Peyer's patch (tissue), 4 donors: ENCODE measurements at regions not wholly inside any gene's neighbourhood (a gene's known extent, or its start where the extent isn't known, plus 50 kb on each side); places are given as distances from the start of the nearest gene placed in this dataset.
A peak's percentile ranks its signal among the peaks of the same experiment; 100 is the strongest.

ENCODE experiments used
- DNase-seq, 3 donors: peaks; one replicate each; pipeline ENCODE4 v3.0.0-alpha.2; 2017 to 2019
- H3K27ac ChIP-seq, 4 donors: fragments of 200-600 bp; sonication (generic); one replicate each; pipeline ENCODE4 v1.5.1; 2016 to 2019
- H3K27me3 ChIP-seq, 2 donors: fragments of 200-600 bp; sonication (generic); one replicate each; pipeline ENCODE4 v1.5.1; 2019
- H3K36me3 ChIP-seq, 3 donors: fragments of 200-600 bp; sonication (generic); one replicate each; pipeline ENCODE4 v1.5.1; 2016 to 2019
- H3K4me1 ChIP-seq, 4 donors: fragments of 200-600 bp; sonication (generic); one replicate each; pipeline ENCODE4 v1.5.1; 2016 to 2019
- H3K4me3 ChIP-seq, 4 donors: fragments of 200-600 bp; sonication (generic); 1 replicate in 3 of 4; 2 replicates in 1 of 4; pipeline ENCODE4 v1.5.1; 2016 to 2019; ENCODE audit warnings: mild to moderate bottlenecking in 1 of 4
- H3K9me3 ChIP-seq, 4 donors: fragments of 200-600 bp; sonication (generic); one replicate each; pipeline ENCODE4 v1.5.1; 2016 to 2019; ENCODE audit warnings: mild to moderate bottlenecking in 1 of 4
- CTCF ChIP-seq, 6 experiments: fragments of 450-650 bp in 4 of 6; fragments of 200-600 bp in 2 of 6; sonication (generic) in 1 of 6; IDR thresholded peaks; one replicate each; pipeline ENCODE4 v1.5.1; 2017 to 2019; ENCODE audit warnings: antibody characterized with exemption in 6 of 6, mild to moderate bottlenecking in 3 of 6, moderate library complexity in 1 of 6
- POLR2A ChIP-seq, 2 donors: fragments of 450-650 bp; IDR thresholded peaks; one replicate each; pipeline ENCODE4 v1.5.1; 2017; ENCODE audit warnings: antibody characterized with exemption in 2 of 2, mild to moderate bottlenecking in 2 of 2, moderate library complexity in 2 of 2

- H3K4me1 ChIP-seq, result no peaks in the 10 kb centered on the region
- H3K4me3 ChIP-seq, result no peak overlapping the region
- peak in 1 of 3 donors; percentile 10 for DNase-seq
- no peak overlapping the region for H3K27ac ChIP-seq
- no peak for TF ChIP-seq POLR2A (IDR thresholded peaks at IDR 0.05)
- no peak for TF ChIP-seq CTCF (IDR thresholded peaks at IDR 0.05)
- H3K27me3 ChIP-seq, result no peaks in the 10 kb centered on the region
- no peaks in the 10 kb centered on the region for H3K9me3 ChIP-seq
- no peaks in the 10 kb centered on the region for H3K36me3 ChIP-seq
Observed at GRCh38 chr2:236665101-236665500, 95.5 kb downstream of the ACKR3 start.

GRCh38 chr2:236665572-236666118, 96.0 kb downstream of the ACKR3 start:
- no peak overlapping the region for H3K4me3 ChIP-seq
- no peaks in the 10 kb centered on the region for H3K4me1 ChIP-seq
- peak in 2 of 3 donors; percentile 8 to 26 for DNase-seq
- H3K27ac ChIP-seq, result no peak overlapping the region
- no peaks in the 10 kb centered on the region for H3K9me3 ChIP-seq
- TF ChIP-seq POLR2A (IDR thresholded peaks at IDR 0.05) (no peak), CTCF (IDR thresholded peaks at IDR 0.05) (no peak)
- H3K27me3 ChIP-seq, result no peaks in the 10 kb centered on the region
- no peaks in the 10 kb centered on the region for H3K36me3 ChIP-seq

- no peaks in the 10 kb centered on the region for H3K36me3 ChIP-seq
- peak in 2 of 3 donors; percentile 5 to 14 for DNase-seq
- TF ChIP-seq CTCF (IDR thresholded peaks at IDR 0.05) (no peak), POLR2A (IDR thresholded peaks at IDR 0.05) (no peak)
Observed at GRCh38 chr2:236666646-236667204, 97.1 kb downstream of the ACKR3 start.

GRCh38 chr2:236667526-236667925, 97.9 kb downstream of the ACKR3 start:
- Histone ChIP-seq H3K27ac (no peak overlapping the region), H3K36me3 (no peaks in the 10 kb centered on the region), H3K27me3 (no peaks in the 10 kb centered on the region), H3K4me1 (no peaks in the 10 kb centered on the region), H3K4me3 (no peak overlapping the region), H3K9me3 (no peaks in the 10 kb centered on the region)
- DNase-seq, result peak in 2 of 3 donors; percentile 2 to 15
- TF ChIP-seq CTCF (IDR thresholded peaks at IDR 0.05) (no peak), POLR2A (IDR thresholded peaks at IDR 0.05) (no peak)

More at GRCh38 chr2:236666646-236667204, 97.1 kb downstream of the ACKR3 start:
- Histone ChIP-seq H3K4me3 (no peak overlapping the region), H3K27me3 (no peaks in the 10 kb centered on the region), H3K4me1 (no peaks in the 10 kb centered on the region), H3K9me3 (no peaks in the 10 kb centered on the region), H3K27ac (no peak overlapping the region)

GRCh38 chr2:236668531-236668969, 98.9 kb downstream of the ACKR3 start:
- H3K36me3 ChIP-seq, result no peaks in the 10 kb centered on the region

More at GRCh38 chr2:236668531-236668969, 98.9 kb downstream of the ACKR3 start:
- Histone ChIP-seq H3K4me1 (no peaks in the 10 kb centered on the region), H3K27me3 (no peaks in the 10 kb centered on the region), H3K4me3 (no peak overlapping the region), H3K27ac (no peak overlapping the region), H3K9me3 (no peaks in the 10 kb centered on the region)
- no peak for TF ChIP-seq POLR2A (IDR thresholded peaks at IDR 0.05)
- TF ChIP-seq CTCF (IDR thresholded peaks at IDR 0.05), result no peak
- peak in 1 of 3 donors; percentile 11 for DNase-seq
